ENCODE measurements at regions not wholly inside any gene's neighbourhood (a gene's known extent, or its start where the extent isn't known, plus 50 kb on each side); places are given as distances from the start of the nearest gene placed in this dataset.

DNA sequence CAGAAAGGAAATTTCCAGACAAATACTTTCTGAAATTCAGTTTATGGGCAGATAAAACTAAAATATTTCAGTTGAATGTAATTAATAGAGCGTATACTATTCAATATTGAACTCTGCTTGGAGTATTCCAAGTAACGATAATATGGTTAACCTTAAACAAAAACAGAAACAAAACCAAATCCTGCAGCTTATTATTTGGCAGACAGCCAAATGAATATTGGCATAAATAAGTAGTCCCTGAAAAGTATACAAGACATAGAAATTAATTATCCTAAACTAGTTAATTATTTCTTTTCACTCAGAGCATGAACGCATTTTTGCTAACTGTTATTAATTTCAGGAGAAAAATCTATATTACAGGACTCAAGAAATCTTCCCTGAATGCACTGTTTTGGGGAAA lies 1574.0 kb downstream of the MAT2B start (continued):
- TF ChIP-seq, protein P1, sequence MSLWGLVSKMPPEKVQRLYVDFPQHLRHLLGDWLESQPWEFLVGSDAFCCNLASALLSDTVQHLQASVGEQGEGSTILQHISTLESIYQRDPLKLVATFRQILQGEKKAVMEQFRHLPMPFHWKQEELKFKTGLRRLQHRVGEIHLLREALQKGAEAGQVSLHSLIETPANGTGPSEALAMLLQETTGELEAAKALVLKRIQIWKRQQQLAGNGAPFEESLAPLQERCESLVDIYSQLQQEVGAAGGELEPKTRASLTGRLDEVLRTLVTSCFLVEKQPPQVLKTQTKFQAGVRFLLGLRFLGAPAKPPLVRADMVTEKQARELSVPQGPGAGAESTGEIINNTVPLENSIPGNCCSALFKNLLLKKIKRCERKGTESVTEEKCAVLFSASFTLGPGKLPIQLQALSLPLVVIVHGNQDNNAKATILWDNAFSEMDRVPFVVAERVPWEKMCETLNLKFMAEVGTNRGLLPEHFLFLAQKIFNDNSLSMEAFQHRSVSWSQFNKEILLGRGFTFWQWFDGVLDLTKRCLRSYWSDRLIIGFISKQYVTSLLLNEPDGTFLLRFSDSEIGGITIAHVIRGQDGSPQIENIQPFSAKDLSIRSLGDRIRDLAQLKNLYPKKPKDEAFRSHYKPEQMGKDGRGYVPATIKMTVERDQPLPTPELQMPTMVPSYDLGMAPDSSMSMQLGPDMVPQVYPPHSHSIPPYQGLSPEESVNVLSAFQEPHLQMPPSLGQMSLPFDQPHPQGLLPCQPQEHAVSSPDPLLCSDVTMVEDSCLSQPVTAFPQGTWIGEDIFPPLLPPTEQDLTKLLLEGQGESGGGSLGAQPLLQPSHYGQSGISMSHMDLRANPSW (CRISPR knock-in tag; conservative IDR thresholded peaks at IDR 0.05; ENCODE audit: low read depth), result no peak
- TF ChIP-seq ZNF263 (CRISPR knock-in tag; IDR thresholded peaks at IDR 0.05; ENCODE audit: low read depth), result no peak
- TF ChIP-seq, protein P2, sequence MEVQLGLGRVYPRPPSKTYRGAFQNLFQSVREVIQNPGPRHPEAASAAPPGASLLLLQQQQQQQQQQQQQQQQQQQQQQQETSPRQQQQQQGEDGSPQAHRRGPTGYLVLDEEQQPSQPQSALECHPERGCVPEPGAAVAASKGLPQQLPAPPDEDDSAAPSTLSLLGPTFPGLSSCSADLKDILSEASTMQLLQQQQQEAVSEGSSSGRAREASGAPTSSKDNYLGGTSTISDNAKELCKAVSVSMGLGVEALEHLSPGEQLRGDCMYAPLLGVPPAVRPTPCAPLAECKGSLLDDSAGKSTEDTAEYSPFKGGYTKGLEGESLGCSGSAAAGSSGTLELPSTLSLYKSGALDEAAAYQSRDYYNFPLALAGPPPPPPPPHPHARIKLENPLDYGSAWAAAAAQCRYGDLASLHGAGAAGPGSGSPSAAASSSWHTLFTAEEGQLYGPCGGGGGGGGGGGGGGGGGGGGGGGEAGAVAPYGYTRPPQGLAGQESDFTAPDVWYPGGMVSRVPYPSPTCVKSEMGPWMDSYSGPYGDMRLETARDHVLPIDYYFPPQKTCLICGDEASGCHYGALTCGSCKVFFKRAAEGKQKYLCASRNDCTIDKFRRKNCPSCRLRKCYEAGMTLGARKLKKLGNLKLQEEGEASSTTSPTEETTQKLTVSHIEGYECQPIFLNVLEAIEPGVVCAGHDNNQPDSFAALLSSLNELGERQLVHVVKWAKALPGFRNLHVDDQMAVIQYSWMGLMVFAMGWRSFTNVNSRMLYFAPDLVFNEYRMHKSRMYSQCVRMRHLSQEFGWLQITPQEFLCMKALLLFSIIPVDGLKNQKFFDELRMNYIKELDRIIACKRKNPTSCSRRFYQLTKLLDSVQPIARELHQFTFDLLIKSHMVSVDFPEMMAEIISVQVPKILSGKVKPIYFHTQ (CRISPR knock-in tag; IDR thresholded peaks at IDR 0.05), result no peak
- no peak for TF ChIP-seq ESRRA (CRISPR knock-in tag; IDR thresholded peaks at IDR 0.05; ENCODE audit: borderline replicate concordance)
- TF ChIP-seq CBFB (CRISPR knock-in tag; IDR thresholded peaks at IDR 0.05; ENCODE audit: low read depth), result no peak
- TF ChIP-seq FOXJ3 (CRISPR knock-in tag; IDR thresholded peaks at IDR 0.05; ENCODE audit: borderline replicate concordance), result no peak
- TF ChIP-seq NFATC4 (CRISPR knock-in tag; IDR thresholded peaks at IDR 0.05), result no peak
- TF ChIP-seq, protein P3, sequence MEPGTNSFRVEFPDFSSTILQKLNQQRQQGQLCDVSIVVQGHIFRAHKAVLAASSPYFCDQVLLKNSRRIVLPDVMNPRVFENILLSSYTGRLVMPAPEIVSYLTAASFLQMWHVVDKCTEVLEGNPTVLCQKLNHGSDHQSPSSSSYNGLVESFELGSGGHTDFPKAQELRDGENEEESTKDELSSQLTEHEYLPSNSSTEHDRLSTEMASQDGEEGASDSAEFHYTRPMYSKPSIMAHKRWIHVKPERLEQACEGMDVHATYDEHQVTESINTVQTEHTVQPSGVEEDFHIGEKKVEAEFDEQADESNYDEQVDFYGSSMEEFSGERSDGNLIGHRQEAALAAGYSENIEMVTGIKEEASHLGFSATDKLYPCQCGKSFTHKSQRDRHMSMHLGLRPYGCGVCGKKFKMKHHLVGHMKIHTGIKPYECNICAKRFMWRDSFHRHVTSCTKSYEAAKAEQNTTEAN (CRISPR knock-in tag; IDR thresholded peaks at IDR 0.05), result no peak
- TF ChIP-seq ZNF138 (CRISPR knock-in tag; conservative IDR thresholded peaks at IDR 0.05), result no peak

DNA sequence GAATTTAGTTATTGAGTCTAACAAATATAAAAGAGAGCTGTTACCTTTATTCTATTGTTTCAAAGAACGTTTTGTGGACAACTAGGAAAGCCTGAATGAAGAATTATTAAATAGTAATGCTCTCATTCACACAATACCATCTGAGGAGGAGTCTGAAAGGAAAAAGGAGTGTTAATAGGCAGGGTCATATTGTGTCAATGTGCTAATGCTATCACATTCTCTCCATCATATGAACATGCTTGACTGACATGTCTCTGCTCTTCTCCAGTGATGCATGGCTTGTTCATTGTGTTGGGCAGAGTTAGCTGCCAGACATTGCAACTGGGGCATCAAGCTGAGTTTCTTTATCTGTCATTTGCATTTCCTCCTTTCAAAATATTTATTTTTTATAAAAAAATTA lies 1578.0 kb downstream of the MAT2B start:
- Mint-ChIP-seq H3K27me3 (ENCODE audit: low read depth) (no peaks in the 10 kb centered on the region), H3K27ac (no peak overlapping the region), H3K4me1 (peaks cover 16% of the 10 kb centered on the region), H3K9me3 (no peaks in the 10 kb centered on the region), H3K4me3 (no peak overlapping the region), H3K36me3 (no peaks in the 10 kb centered on the region)
- TF ChIP-seq, protein P4, sequence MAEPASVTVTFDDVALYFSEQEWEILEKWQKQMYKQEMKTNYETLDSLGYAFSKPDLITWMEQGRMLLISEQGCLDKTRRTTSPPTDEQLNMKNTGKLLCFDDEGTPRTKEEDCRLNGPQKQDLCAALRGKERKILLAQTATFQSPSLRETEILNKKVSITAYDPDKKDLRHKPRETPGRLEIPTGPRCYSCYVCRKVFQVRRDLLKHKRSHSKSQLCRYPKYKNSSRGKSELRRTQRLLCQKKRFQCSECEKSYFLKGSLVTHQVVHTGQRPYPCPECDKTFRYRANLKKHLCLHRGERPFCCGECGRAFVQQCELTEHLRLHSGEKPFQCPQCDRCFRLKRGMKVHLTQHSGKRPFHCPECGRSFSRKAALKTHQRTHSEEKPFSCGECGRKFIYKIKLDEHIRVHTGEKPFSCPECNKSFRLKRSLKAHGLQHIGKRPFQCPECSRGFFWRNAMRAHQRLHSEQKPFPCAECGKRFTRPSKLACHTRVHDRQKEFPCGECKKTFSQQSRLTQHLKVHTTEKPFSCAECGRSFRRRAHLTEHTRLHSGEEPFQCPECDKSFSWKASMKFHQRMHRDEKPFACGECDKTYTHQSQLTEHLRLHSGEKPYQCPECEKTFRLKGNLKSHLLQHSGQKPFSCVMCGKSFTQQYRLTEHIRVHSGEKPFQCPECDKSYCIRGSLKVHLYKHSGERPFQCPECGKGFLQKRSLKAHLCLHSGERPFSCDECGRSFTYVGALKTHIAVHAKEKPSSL (CRISPR knock-in tag; conservative IDR thresholded peaks at IDR 0.05), result no peak
- TF ChIP-seq SP1 (CRISPR knock-in tag; conservative IDR thresholded peaks at IDR 0.05), result no peak
- no peak for TF ChIP-seq HMGA2 (CRISPR knock-in tag; IDR thresholded peaks at IDR 0.05)
- no peak for TF ChIP-seq ZNF423 (CRISPR knock-in tag; IDR thresholded peaks at IDR 0.05)
- TF ChIP-seq, protein P5, sequence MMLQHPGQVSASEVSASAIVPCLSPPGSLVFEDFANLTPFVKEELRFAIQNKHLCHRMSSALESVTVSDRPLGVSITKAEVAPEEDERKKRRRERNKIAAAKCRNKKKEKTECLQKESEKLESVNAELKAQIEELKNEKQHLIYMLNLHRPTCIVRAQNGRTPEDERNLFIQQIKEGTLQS (CRISPR knock-in tag; conservative IDR thresholded peaks at IDR 0.05), result no peak
- ChIA-PET POLR2A (no interaction called here), CTCF (no interaction called here)
- ATAC-seq, result no peak
- no peak for DNase-seq (ENCODE audit: low spot score)

DNA sequence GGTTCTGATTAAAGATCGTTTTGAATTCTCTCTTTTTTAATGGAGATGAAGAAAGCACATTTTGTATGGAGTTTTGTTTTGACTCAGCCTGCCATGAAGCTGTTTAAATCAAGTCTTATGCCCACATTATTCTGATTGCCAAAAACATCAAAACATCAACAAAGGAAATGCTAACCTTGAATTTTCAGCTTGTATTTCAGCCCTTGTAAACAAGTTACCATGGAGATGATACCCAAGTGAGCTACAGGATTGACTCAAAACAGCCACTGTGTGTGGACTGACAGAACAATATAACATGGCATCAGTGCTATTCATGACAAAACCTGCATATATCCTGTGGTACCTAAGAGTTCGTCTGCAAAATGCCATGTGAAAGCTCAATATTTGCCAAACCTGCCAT lies 1581.0 kb downstream of the MAT2B start:
- no peaks in the 10 kb centered on the region for H3K36me3 Mint-ChIP-seq
- no peaks in the 10 kb centered on the region for H3K9me3 Mint-ChIP-seq
- H3K27ac Mint-ChIP-seq, result no peak overlapping the region
- ChIA-PET POLR2A (no interaction called here), CTCF (interaction anchor here (0.5 kb wide), 1 partner anchor 987 kb away, joined by 3 read pairs; no protein-coding TSS in a partner anchor)
- ATAC-seq (no peak), DNase-seq (ENCODE audit: low spot score) (no peak)
- H3K4me1 Mint-ChIP-seq, result peaks cover 16% of the 10 kb centered on the region
- no peak overlapping the region for H3K4me3 Mint-ChIP-seq
- H3K27me3 Mint-ChIP-seq (ENCODE audit: low read depth), result no peaks in the 10 kb centered on the region
- TF ChIP-seq JUN (CRISPR knock-in tag; IDR thresholded peaks at IDR 0.05), result no peak
- no peak for TF ChIP-seq HMGA2 (CRISPR knock-in tag; IDR thresholded peaks at IDR 0.05)
- no peak for TF ChIP-seq JAZF1 (CRISPR knock-in tag; IDR thresholded peaks at IDR 0.05)
- no peak for TF ChIP-seq GTF2I (CRISPR knock-in tag; conservative IDR thresholded peaks at IDR 0.05)
- TF ChIP-seq, protein P6, sequence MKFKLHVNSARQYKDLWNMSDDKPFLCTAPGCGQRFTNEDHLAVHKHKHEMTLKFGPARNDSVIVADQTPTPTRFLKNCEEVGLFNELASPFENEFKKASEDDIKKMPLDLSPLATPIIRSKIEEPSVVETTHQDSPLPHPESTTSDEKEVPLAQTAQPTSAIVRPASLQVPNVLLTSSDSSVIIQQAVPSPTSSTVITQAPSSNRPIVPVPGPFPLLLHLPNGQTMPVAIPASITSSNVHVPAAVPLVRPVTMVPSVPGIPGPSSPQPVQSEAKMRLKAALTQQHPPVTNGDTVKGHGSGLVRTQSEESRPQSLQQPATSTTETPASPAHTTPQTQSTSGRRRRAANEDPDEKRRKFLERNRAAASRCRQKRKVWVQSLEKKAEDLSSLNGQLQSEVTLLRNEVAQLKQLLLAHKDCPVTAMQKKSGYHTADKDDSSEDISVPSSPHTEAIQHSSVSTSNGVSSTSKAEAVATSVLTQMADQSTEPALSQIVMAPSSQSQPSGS (CRISPR knock-in tag; IDR thresholded peaks at IDR 0.05; ENCODE audit: borderline replicate concordance, low read depth), result no peak
- no peak for TF ChIP-seq CREB1 (CRISPR knock-in tag; IDR thresholded peaks at IDR 0.05)
- no peak for TF ChIP-seq ZNF121 (CRISPR knock-in tag; IDR thresholded peaks at IDR 0.05)
- TF ChIP-seq, protein P7, sequence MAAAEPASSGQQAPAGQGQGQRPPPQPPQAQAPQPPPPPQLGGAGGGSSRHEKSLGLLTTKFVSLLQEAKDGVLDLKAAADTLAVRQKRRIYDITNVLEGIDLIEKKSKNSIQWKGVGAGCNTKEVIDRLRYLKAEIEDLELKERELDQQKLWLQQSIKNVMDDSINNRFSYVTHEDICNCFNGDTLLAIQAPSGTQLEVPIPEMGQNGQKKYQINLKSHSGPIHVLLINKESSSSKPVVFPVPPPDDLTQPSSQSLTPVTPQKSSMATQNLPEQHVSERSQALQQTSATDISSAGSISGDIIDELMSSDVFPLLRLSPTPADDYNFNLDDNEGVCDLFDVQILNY (CRISPR knock-in tag; IDR thresholded peaks at IDR 0.05), result no peak
- no peak for TF ChIP-seq SMAD3 (CRISPR knock-in tag; IDR thresholded peaks at IDR 0.05; ENCODE audit: borderline replicate concordance)
- no peak for TF ChIP-seq OVOL2 (CRISPR knock-in tag; IDR thresholded peaks at IDR 0.05; ENCODE audit: borderline replicate concordance)
- TF ChIP-seq NR3C1 (CRISPR knock-in tag; conservative IDR thresholded peaks at IDR 0.05; ENCODE audit: low read depth), result no peak
